Upper lobe of left lung (tissue), 6 donors: ENCODE measurements at regions not wholly inside any gene's neighbourhood (a gene's known extent, or its start where the extent isn't known, plus 50 kb on each side); places are given as distances from the start of the nearest gene placed in this dataset.

Experiments
- ATAC-seq, 2 donors: fragments of 200-7000 bp; cut with Tn5 transposase; one replicate each; pipeline ENCODE4 v1.9.1; 2022; ENCODE audit warnings: mild to moderate bottlenecking in 2 of 2, moderate library complexity in 2 of 2; ENCODE audit not compliant: low FRiP score in 2 of 2
- DNase-seq, 2 donors: peaks; one replicate each; pipeline ENCODE4 v3.0.0-alpha.2; 2019 to 2020
- H3K27ac ChIP-seq, 4 donors: fragments of 200-600 bp; sonication (generic); one replicate each; pipeline ENCODE4 v1.5.1; 2016 to 2019
- H3K27me3 ChIP-seq, 4 donors: fragments of 200-600 bp; sonication (generic); one replicate each; pipeline ENCODE4 v1.5.1; 2017 to 2019
- H3K36me3 ChIP-seq, 4 donors: fragments of 200-600 bp; sonication (generic); one replicate each; pipeline ENCODE4 v1.5.1; 2016 to 2019
- H3K4me1 ChIP-seq, 4 donors: fragments of 200-600 bp; sonication (generic); one replicate each; pipeline ENCODE4 v1.5.1; 2018 to 2019
- H3K4me3 ChIP-seq, 4 donors: fragments of 200-600 bp; sonication (generic); one replicate each; pipeline ENCODE4 v1.5.1; 2017 to 2019; ENCODE audit warnings: mild to moderate bottlenecking in 2 of 4, moderate library complexity in 1 of 4
- H3K9me3 ChIP-seq, 4 donors: fragments of 200-600 bp; sonication (generic); one replicate each; pipeline ENCODE4 v1.5.1; 2018 to 2019
- EP300 ChIP-seq, 4 donors: sonication (generic); formaldehyde crosslinking; IDR thresholded peaks; one replicate each; pipeline ENCODE4 v1.5.1; 2017; ENCODE audit warnings: antibody characterized with exemption in 4 of 4, control low read depth in 2 of 4
- POLR2A ChIP-seq, 4 donors: fragments of 450-650 bp; IDR thresholded peaks; one replicate each; pipeline ENCODE4 v1.5.1; 2016 to 2017; ENCODE audit warnings: antibody characterized with exemption in 4 of 4, mild to moderate bottlenecking in 2 of 4
- POLR2AphosphoS5 ChIP-seq, 2 donors: sonication (generic); formaldehyde crosslinking; IDR thresholded peaks; one replicate each; pipeline ENCODE4 v1.5.1; 2017; ENCODE audit warnings: antibody characterized with exemption in 2 of 2
- WGBS, 2 donors: methylation state at CpG; one replicate each; pipeline ENCODE4 v1.1.5; 2017 to 2018; 5-methylcytosine and 5-hydroxymethylcytosine counted together
- TF ChIP-seq, protein P1 (sequence below), 6 experiments: fragments of 450-650 bp in 4 of 6; fragments of 200-600 bp in 2 of 6; sonication (generic) in 2 of 6; IDR thresholded peaks; one replicate each; pipeline ENCODE4 v1.5.1; 2016 to 2019; ENCODE audit warnings: antibody characterized with exemption in 6 of 6
- donor health status: DM: no; HTN: no; CAD: no; lungs with moderate emphysema.
- donor health status: DM: no; HTN: yes; CAD: no; lungs with severe emphysema.

- H3K27me3 ChIP-seq: no peaks in the 10 kb centered on the region
- no peak for DNase-seq
- 79 to 89% methylated on average over 1 of the region's 1 CpG for WGBS, 2 donors
- no peaks in the 10 kb centered on the region for H3K9me3 ChIP-seq
- no peak for ATAC-seq
- H3K4me3 ChIP-seq: no peak overlapping the region
- no peaks in the 10 kb centered on the region for H3K4me1 ChIP-seq
- TF ChIP-seq POLR2AphosphoS5 (IDR thresholded peaks at IDR 0.05) (no peak), EP300 (IDR thresholded peaks at IDR 0.05) (no peak)
- TF ChIP-seq, protein P1, sequence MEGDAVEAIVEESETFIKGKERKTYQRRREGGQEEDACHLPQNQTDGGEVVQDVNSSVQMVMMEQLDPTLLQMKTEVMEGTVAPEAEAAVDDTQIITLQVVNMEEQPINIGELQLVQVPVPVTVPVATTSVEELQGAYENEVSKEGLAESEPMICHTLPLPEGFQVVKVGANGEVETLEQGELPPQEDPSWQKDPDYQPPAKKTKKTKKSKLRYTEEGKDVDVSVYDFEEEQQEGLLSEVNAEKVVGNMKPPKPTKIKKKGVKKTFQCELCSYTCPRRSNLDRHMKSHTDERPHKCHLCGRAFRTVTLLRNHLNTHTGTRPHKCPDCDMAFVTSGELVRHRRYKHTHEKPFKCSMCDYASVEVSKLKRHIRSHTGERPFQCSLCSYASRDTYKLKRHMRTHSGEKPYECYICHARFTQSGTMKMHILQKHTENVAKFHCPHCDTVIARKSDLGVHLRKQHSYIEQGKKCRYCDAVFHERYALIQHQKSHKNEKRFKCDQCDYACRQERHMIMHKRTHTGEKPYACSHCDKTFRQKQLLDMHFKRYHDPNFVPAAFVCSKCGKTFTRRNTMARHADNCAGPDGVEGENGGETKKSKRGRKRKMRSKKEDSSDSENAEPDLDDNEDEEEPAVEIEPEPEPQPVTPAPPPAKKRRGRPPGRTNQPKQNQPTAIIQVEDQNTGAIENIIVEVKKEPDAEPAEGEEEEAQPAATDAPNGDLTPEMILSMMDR (IDR thresholded peaks at IDR 0.05): no peak
- no peak overlapping the region for H3K27ac ChIP-seq
- no peaks in the 10 kb centered on the region for H3K36me3 ChIP-seq
Measured at GRCh38 chr13:106297283-106297682, 238.2 kb downstream of the EFNB2 start.

DNA sequence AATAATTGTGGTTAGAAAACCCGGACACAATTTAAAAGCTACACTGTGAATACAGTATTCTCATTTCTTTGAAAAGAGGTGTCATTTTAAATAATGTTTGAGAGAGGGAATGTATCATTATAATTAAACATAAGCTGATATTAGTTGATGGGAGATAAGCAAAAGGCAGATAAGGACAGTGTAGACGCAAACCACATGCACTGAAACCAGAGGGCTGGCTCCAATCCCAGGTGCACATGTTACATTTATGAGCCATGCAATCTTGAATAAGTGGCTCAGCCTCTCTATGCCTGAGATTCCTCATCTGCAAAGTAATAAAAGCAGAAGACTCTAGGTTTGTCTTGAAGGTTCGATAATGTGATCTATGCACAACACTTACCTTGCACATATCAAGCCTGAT lies 238.7 kb downstream of the EFNB2 start:
- TF ChIP-seq POLR2A (IDR thresholded peaks at IDR 0.05): no peak
- no peak for TF ChIP-seq POLR2AphosphoS5 (IDR thresholded peaks at IDR 0.05)
- no peak for TF ChIP-seq EP300 (IDR thresholded peaks at IDR 0.05)
- TF ChIP-seq, protein P1 (IDR thresholded peaks at IDR 0.05): no peak
- H3K27me3 ChIP-seq: no peaks in the 10 kb centered on the region
- no peak overlapping the region for H3K4me3 ChIP-seq
- 83 to 85% methylated on average over 3 of the region's 3 CpGs for WGBS, 2 donors
- H3K36me3 ChIP-seq: no peaks in the 10 kb centered on the region
- no peaks in the 10 kb centered on the region for H3K4me1 ChIP-seq
- DNase-seq: no peak
- no peak overlapping the region for H3K27ac ChIP-seq
- ATAC-seq: no peak
- H3K9me3 ChIP-seq: no peaks in the 10 kb centered on the region

DNA sequence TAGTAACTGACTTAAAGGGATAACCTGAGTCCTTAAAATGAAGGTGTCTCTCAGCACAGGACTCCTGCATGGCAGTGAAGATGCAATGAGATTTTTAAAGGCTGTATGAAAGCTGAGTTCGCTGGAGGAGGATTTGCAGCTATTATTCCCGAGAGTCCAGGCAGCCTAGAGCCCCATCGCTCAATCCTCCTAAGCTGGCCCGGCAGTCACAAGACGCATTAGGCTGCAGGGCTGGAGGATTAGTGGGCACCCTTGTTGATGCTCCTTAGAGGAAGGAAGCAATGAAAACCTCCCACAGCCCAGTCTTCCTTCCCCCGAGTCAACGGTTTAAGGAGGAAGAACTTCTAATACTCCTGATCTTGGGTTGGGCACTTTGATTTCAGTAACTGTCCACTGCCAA lies 239.5 kb downstream of the EFNB2 start:
- Histone ChIP-seq H3K9me3 (no peaks in the 10 kb centered on the region), H3K27ac (no peak overlapping the region), H3K4me1 (no peaks in the 10 kb centered on the region), H3K27me3 (no peaks in the 10 kb centered on the region), H3K4me3 (no peak overlapping the region), H3K36me3 (no peaks in the 10 kb centered on the region)
- TF ChIP-seq, protein P1 (IDR thresholded peaks at IDR 0.05): no peak
- no peak for TF ChIP-seq POLR2AphosphoS5 (IDR thresholded peaks at IDR 0.05)
- no peak for TF ChIP-seq POLR2A (IDR thresholded peaks at IDR 0.05)
- no peak for TF ChIP-seq EP300 (IDR thresholded peaks at IDR 0.05)
- 78 to 82% methylated on average over 4 to 7 of the region's 7 CpGs for WGBS, 2 donors
- no peak for ATAC-seq
- no peak for DNase-seq

- H3K27ac ChIP-seq: no peak overlapping the region
- ATAC-seq (no peak), DNase-seq (no peak)
- H3K4me1 ChIP-seq: no peaks in the 10 kb centered on the region
- no peaks in the 10 kb centered on the region for H3K27me3 ChIP-seq
- H3K4me3 ChIP-seq: no peak overlapping the region
- no peaks in the 10 kb centered on the region for H3K36me3 ChIP-seq
- no peaks in the 10 kb centered on the region for H3K9me3 ChIP-seq
- TF ChIP-seq POLR2A (IDR thresholded peaks at IDR 0.05): no peak
- TF ChIP-seq EP300 (IDR thresholded peaks at IDR 0.05): no peak
- TF ChIP-seq, protein P1 (IDR thresholded peaks at IDR 0.05): no peak
- no peak for TF ChIP-seq POLR2AphosphoS5 (IDR thresholded peaks at IDR 0.05)
- WGBS, 2 donors: 89 to 100% methylated on average over 1 of the region's 1 CpG
Measured at GRCh38 chr13:106291006-106291405, 244.5 kb downstream of the EFNB2 start.

DNA sequence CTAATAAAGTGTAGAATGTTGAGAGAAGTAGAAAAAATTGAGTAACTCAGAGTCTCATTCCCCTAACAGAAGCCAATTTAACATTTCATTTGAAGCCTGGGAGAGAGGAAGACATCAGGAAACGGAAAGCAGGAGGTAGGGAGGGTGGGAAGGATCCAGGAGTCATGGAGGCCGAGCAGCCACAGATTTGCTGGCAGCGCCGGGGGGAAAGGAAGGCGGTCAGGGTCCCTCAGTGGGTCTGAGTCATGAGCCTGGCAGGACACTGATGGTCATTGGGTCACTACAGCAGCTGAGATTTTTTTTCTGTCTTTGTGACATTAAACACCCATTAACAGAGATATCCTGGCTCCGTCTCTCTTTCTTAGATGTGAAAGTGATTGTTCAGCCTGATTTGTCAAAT lies 248.1 kb downstream of the EFNB2 start:
- peak in 1 of 2 donors; percentile 31 for DNase-seq
- Histone ChIP-seq H3K9me3 (no peaks in the 10 kb centered on the region), H3K4me1 (no peaks in the 10 kb centered on the region), H3K27me3 (no peaks in the 10 kb centered on the region), H3K27ac (no peak overlapping the region), H3K4me3 (no peak overlapping the region), H3K36me3 (no peaks in the 10 kb centered on the region)
- TF ChIP-seq POLR2AphosphoS5 (IDR thresholded peaks at IDR 0.05) (no peak), POLR2A (IDR thresholded peaks at IDR 0.05) (no peak), EP300 (IDR thresholded peaks at IDR 0.05) (no peak)
- TF ChIP-seq, protein P1 (IDR thresholded peaks at IDR 0.05): no peak
- WGBS, 2 donors: 79 to 80% methylated on average over 6 of the region's 6 CpGs
- no peak for ATAC-seq
